Karpas-422 (cell line): ENCODE measurements at regions not wholly inside any gene's neighbourhood (a gene's known extent, or its start where the extent isn't known, plus 50 kb on each side); places are given as distances from the start of the nearest gene placed in this dataset.
"Not testable (repeated sequence)": the region's sequence is repeated elsewhere in the genome, so short reads cannot be mapped to it uniquely, and the experiment has no call there.

Source experiments
- DNase-seq: peaks from one replicate; pipeline ENCODE4 v3.0.0-alpha.2; 2015
- H2AFZ ChIP-seq: fragments of 200-600 bp; sonication (generic); 2 replicates; pipeline ENCODE4 v1.6.1; 2014; ENCODE audit warnings: antibody characterized with exemption, low read length, mixed read lengths
- H3K27ac ChIP-seq: fragments of 200-600 bp; sonication (generic); 2 replicates; pipeline ENCODE4 v1.5.1; 2014; ENCODE audit warnings: mild to moderate bottlenecking, low read length, moderate library complexity
- H3K27me3 ChIP-seq: fragments of 200-600 bp; sonication (generic); 2 replicates; pipeline ENCODE4 v1.6.1; 2014; ENCODE audit warnings: low read length, mixed read lengths
- H3K36me3 ChIP-seq: fragments of 200-600 bp; sonication (generic); 2 replicates; pipeline ENCODE4 v1.6.1; 2014; ENCODE audit warnings: low read length, mixed read lengths; ENCODE audit not compliant: insufficient read depth
- H3K4me1 ChIP-seq: fragments of 200-600 bp; sonication (generic); 2 replicates; pipeline ENCODE4 v1.6.1; 2014; ENCODE audit warnings: mild to moderate bottlenecking, low read length, mixed read lengths
- H3K4me2 ChIP-seq: fragments of 200-600 bp; sonication (generic); 2 replicates; pipeline ENCODE4 v1.6.1; 2014; ENCODE audit warnings: low read length, low read depth, mild to moderate bottlenecking; ENCODE audit not compliant: poor library complexity, severe bottlenecking
- H3K4me3 ChIP-seq: fragments of 200-600 bp; sonication (generic); 2 replicates; pipeline ENCODE4 v1.5.1; 2014; ENCODE audit warnings: mild to moderate bottlenecking, antibody characterized with exemption, low read length, mixed read lengths
- H3K79me2 ChIP-seq: fragments of 200-600 bp; sonication (generic); 2 replicates; pipeline ENCODE4 v1.6.1; 2014; ENCODE audit warnings: mild to moderate bottlenecking, low read length, mixed read lengths
- H3K9ac ChIP-seq: fragments of 200-600 bp; sonication (generic); 2 replicates; pipeline ENCODE4 v1.6.0; 2014; ENCODE audit warnings: low read length
- H3K9me2 ChIP-seq: fragments of 200-600 bp; sonication (generic), shearing (Covaris generic); replicated peaks from 2 replicates; pipeline ENCODE4 v1.6.0; 2014; ENCODE audit warnings: mild to moderate bottlenecking, low read length, moderate library complexity; ENCODE audit not compliant: insufficient read depth
- H3K9me3 ChIP-seq: fragments of 300-700, 200-600 bp; sonication (generic); 2 replicates; pipeline ENCODE4 v1.6.1; 2014; ENCODE audit warnings: low read length, mixed read lengths
- H4K20me1 ChIP-seq: fragments of 200-600 bp; sonication (generic); 2 replicates; pipeline ENCODE4 v1.6.1; 2014; ENCODE audit warnings: mild to moderate bottlenecking, antibody characterized with exemption, low read length, low read depth; ENCODE audit not compliant: insufficient read depth

DNA sequence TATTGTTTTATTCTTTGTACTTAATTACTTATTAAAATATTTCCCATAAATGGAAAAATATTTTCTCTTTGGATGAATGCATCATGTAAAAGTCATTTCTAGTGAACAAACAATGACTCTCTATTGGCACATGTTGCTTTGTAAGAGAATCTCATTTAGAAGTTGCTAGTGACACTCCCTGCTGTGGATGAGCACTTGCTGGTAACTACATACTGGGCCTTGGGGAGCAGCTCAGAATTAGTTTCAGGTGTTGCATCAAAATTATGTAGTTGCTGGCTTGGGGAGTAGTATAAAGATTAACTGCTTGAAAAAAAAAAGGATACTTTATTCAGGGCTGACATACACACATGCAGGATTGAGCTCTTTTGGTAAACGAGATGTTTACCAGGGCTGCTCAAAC, 80.3 kb upstream of the KCNAB1 start:
- Histone ChIP-seq H4K20me1 (no peaks in the 10 kb centered on the region), H3K36me3 (no peaks in the 10 kb centered on the region), H3K9me3 (no peaks in the 10 kb centered on the region), H3K27me3 (no peaks in the 10 kb centered on the region), H3K27ac (no peak overlapping the region), H3K9me2 (no peaks in the 10 kb centered on the region), H3K4me1 (no peaks in the 10 kb centered on the region), H3K4me3 (no peak overlapping the region), H3K9ac (no peak overlapping the region), H3K79me2 (no peaks in the 10 kb centered on the region), H3K4me2 (no peak overlapping the region), H2AFZ (no peak overlapping the region)
- no peak for DNase-seq

DNA sequence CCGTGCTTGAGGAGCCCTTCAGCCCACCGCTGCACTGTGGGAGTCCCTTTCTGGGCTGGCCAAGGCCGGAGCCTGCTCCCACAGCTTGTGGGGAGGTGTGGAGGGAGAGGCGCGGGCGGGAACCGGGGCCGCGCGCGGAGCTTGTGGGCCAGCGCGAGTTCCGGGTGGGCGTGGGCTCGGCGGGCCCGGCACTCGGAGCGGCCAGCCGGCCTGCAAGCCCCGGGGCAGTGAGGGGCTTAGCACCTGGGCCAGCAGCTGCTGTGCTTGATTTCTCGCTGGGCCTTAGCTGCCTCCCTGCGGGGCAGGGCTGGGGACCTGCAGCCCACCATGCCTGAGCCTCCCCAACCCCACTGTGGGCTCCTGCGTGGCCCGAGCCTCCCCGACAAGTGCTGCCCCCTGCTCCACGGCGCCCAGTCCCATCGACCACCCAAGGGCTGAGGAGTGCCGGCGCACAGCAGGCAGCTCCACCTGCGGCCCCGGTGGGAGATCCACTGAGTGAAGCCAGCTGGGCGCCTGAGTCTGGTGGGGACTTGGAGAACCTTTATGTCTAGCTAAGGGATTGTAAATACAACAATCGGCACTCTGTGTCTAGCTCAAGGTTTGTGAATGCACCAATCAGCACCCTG, 79.0 kb upstream of the KCNAB1 start:
- not testable (repeated sequence) for H2AFZ ChIP-seq, H3K4me1 ChIP-seq, H3K9ac ChIP-seq, H3K9me3 ChIP-seq, H3K27me3 ChIP-seq, H3K4me2 ChIP-seq, H3K36me3 ChIP-seq, H3K9me2 ChIP-seq, DNase-seq, H4K20me1 ChIP-seq, H3K79me2 ChIP-seq, H3K27ac ChIP-seq, H3K4me3 ChIP-seq

- H3K9me2 ChIP-seq, H3K9ac ChIP-seq, H3K27ac ChIP-seq, H3K36me3 ChIP-seq, H4K20me1 ChIP-seq, H3K4me3 ChIP-seq, H3K79me2 ChIP-seq, DNase-seq, H3K4me2 ChIP-seq, H3K4me1 ChIP-seq, H3K9me3 ChIP-seq, H2AFZ ChIP-seq, H3K27me3 ChIP-seq: not testable (repeated sequence)
Observed at GRCh38 chr3:156041856-156042255, 78.5 kb upstream of the KCNAB1 start.

- H3K36me3 ChIP-seq, H2AFZ ChIP-seq: not testable (repeated sequence)
- peak; percentile 72 for DNase-seq
Observed at GRCh38 chr3:156043832-156044633, 76.3 kb upstream of the KCNAB1 start.

GRCh38 chr3:156044634-156044975, 75.8 kb upstream of the KCNAB1 start:
- Histone ChIP-seq H3K9me2 (no peaks in the 10 kb centered on the region), H3K79me2 (no peaks in the 10 kb centered on the region), H2AFZ (no peak overlapping the region), H3K4me3 (no peak overlapping the region), H3K9me3 (no peaks in the 10 kb centered on the region), H3K9ac (no peak overlapping the region), H3K27ac (no peak overlapping the region), H4K20me1 (no peaks in the 10 kb centered on the region), H3K36me3 (no peaks in the 10 kb centered on the region), H3K4me2 (no peak overlapping the region), H3K4me1 (no peaks in the 10 kb centered on the region), H3K27me3 (no peaks in the 10 kb centered on the region)
- DNase-seq: no peak

More at GRCh38 chr3:156043832-156044633, 76.3 kb upstream of the KCNAB1 start:
- H4K20me1 ChIP-seq, H3K79me2 ChIP-seq, H3K9ac ChIP-seq, H3K9me3 ChIP-seq, H3K27ac ChIP-seq, H3K27me3 ChIP-seq, H3K9me2 ChIP-seq, H3K4me3 ChIP-seq, H3K4me1 ChIP-seq, H3K4me2 ChIP-seq: not testable (repeated sequence)

DNA sequence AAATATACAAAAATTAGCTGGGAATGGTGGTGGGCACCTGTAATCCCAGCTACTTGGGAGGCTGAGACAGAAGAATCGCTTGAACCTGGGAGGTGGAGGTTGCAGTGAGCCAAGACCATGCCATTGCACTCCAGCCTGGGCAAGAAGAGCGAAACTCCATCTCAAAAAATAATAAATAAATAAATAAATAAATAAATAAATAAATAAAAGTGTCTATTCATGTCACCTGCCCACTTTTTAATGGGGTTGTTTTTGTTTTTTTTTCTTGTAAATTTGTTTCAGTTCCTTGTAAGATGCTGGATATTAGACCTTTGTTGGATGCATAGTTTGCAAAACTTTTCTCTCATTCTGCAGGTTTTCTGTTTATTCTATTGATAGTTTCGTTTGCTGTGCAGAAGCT, 71.9 kb upstream of the KCNAB1 start:
- not testable (repeated sequence) for H3K4me1 ChIP-seq, H3K27me3 ChIP-seq, H3K36me3 ChIP-seq, H3K4me3 ChIP-seq, H3K9ac ChIP-seq, H3K27ac ChIP-seq, H3K79me2 ChIP-seq, H2AFZ ChIP-seq, H3K4me2 ChIP-seq, H3K9me2 ChIP-seq, DNase-seq, H3K9me3 ChIP-seq, H4K20me1 ChIP-seq

- no peaks in the 10 kb centered on the region for H3K4me1 ChIP-seq
- H3K4me3 ChIP-seq: no peak overlapping the region
- H3K27me3 ChIP-seq: no peaks in the 10 kb centered on the region
- H2AFZ ChIP-seq: no peak overlapping the region
- H3K79me2 ChIP-seq: no peaks in the 10 kb centered on the region
- H4K20me1 ChIP-seq: no peaks in the 10 kb centered on the region
- no peak overlapping the region for H3K4me2 ChIP-seq
- H3K9ac ChIP-seq: no peak overlapping the region
- no peak overlapping the region for H3K27ac ChIP-seq
- H3K9me2 ChIP-seq: no peaks in the 10 kb centered on the region
- no peaks in the 10 kb centered on the region for H3K9me3 ChIP-seq
- no peak for DNase-seq
- H3K36me3 ChIP-seq: no peaks in the 10 kb centered on the region
Observed at GRCh38 chr3:156050918-156051317, 69.5 kb upstream of the KCNAB1 start.

GRCh38 chr3:156051651-156052050, 68.7 kb upstream of the KCNAB1 start:
- Histone ChIP-seq H3K9ac (no peak overlapping the region), H3K79me2 (no peaks in the 10 kb centered on the region), H3K36me3 (no peaks in the 10 kb centered on the region), H3K9me2 (no peaks in the 10 kb centered on the region), H3K4me2 (no peak overlapping the region), H3K27me3 (no peaks in the 10 kb centered on the region), H3K27ac (no peak overlapping the region), H2AFZ (no peak overlapping the region), H4K20me1 (no peaks in the 10 kb centered on the region), H3K4me1 (no peaks in the 10 kb centered on the region), H3K4me3 (no peak overlapping the region), H3K9me3 (no peaks in the 10 kb centered on the region)
- DNase-seq: no peak
